GM03348 (cell line): ENCODE measurements at regions not wholly inside any gene's neighbourhood (a gene's known extent, or its start where the extent isn't known, plus 50 kb on each side); places are given as distances from the start of the nearest gene placed in this dataset.
"Not testable (repeated sequence)": the region's sequence is repeated elsewhere in the genome, so short reads cannot be mapped to it uniquely, and the experiment has no call there.

Source experiments
- DNase-seq: peaks from one replicate; pipeline ENCODE4 v3.0.0; 2012; ENCODE audit warnings: low spot score

GRCh38 chr4:74544655-74545361, 99.9 kb downstream of the AREG start:
- DNase-seq: no peak

- DNase-seq: no peak
Measured at GRCh38 chr4:74545448-74545847, 100.5 kb downstream of the AREG start.

- DNase-seq: peak; percentile 13
Measured at GRCh38 chr4:74546057-74546456, 101.1 kb downstream of the AREG start.

GRCh38 chr4:74547042-74547441, 102.1 kb downstream of the AREG start:
- no peak for DNase-seq

GRCh38 chr4:74548561-74548960, 103.6 kb downstream of the AREG start:
- DNase-seq: no peak

GRCh38 chr4:74549936-74550335, 105.0 kb downstream of the AREG start:
- peak; percentile 3 for DNase-seq

- no peak for DNase-seq
Measured at GRCh38 chr4:74555231-74555630, 110.3 kb downstream of the AREG start.

GRCh38 chr4:74555843-74556242, 110.9 kb downstream of the AREG start:
- DNase-seq: no peak

GRCh38 chr4:74559853-74560252, 114.9 kb downstream of the AREG start:
- DNase-seq: no peak

- DNase-seq: no peak
Measured at GRCh38 chr4:74567981-74568380, 123.0 kb downstream of the AREG start.

- no peak for DNase-seq
Measured at GRCh38 chr4:74570095-74570494, 125.2 kb downstream of the AREG start.

- no peak for DNase-seq
Measured at GRCh38 chr4:74578329-74578728, 133.4 kb downstream of the AREG start.

- not testable (repeated sequence) for DNase-seq
Measured at GRCh38 chr4:74578865-74579264, 133.9 kb downstream of the AREG start.

GRCh38 chr4:74583089-74583700, 138.3 kb downstream of the AREG start:
- DNase-seq: peak; percentile 4

GRCh38 chr4:74583757-74584156, 138.8 kb downstream of the AREG start:
- DNase-seq: no peak

- DNase-seq: no peak
Measured at GRCh38 chr4:74588350-74588749, 143.4 kb downstream of the AREG start.

GRCh38 chr4:74590476-74590875, 145.5 kb downstream of the AREG start:
- no peak for DNase-seq

- no peak for DNase-seq
Measured at GRCh38 chr4:74598611-74599325, 153.8 kb downstream of the AREG start.

GRCh38 chr4:74603186-74603585, 158.2 kb downstream of the AREG start:
- no peak for DNase-seq

GRCh38 chr4:74608151-74608949, 163.4 kb downstream of the AREG start:
- DNase-seq: peak; percentile 5

GRCh38 chr4:74610491-74610890, 165.6 kb downstream of the AREG start:
- no peak for DNase-seq

- DNase-seq: no peak
Measured at GRCh38 chr4:74612837-74613236, 167.9 kb downstream of the AREG start.
